H1 (cell line): ENCODE measurements at regions not wholly inside any gene's neighbourhood (a gene's known extent, or its start where the extent isn't known, plus 50 kb on each side); places are given as distances from the start of the nearest gene placed in this dataset.

Experiments
- CTCF ChIA-PET: fragments of 300-600 bp; sonication (Branson Sonifier 250); formaldehyde crosslinking; loops from one replicate; lab custom pipeline; 2021; ENCODE audit not compliant: partially characterized antibody; lab: Charles Lee
- POLR2A ChIA-PET: fragments of 300-600 bp; sonication (Branson Sonifier 250); formaldehyde crosslinking; loops from one replicate; lab custom pipeline; 2021; ENCODE audit warnings: inconsistent platforms; ENCODE audit not compliant: partially characterized antibody; lab: Charles Lee
- DNase-seq, 2 experiments: peaks; one replicate each; pipeline versions ENCODE4 v3.0.0 to v3.0.0-alpha.2; 2010 to 2022; ENCODE audit warnings: low spot score in 2 of 2, low read depth in 1 of 2, mixed read lengths in 1 of 2
- FAIRE-seq: peaks from 2 replicates; lab custom pipeline; 2011; peaks lifted over from hg19 to GRCh38; lab: Jason Lieb, UNC
- H2AFZ ChIP-seq: 2 replicates; pipeline ENCODE4 v1.8.1; 2012; ENCODE audit warnings: low read length, inconsistent platforms
- H2AK5ac ChIP-seq: 2 replicates; pipeline ENCODE4 v1.6.1; 2013; ENCODE audit warnings: low read depth, low read length
- H2BK120ac ChIP-seq: replicated peaks from 2 replicates; pipeline ENCODE3; 2013; ENCODE audit warnings: low read depth, low read length, inconsistent platforms
- H2BK12ac ChIP-seq: 2 replicates; pipeline ENCODE4 v1.6.1; 2013; ENCODE audit warnings: low read depth, low read length
- H2BK15ac ChIP-seq: 2 replicates; pipeline ENCODE4 v1.6.1; 2013; ENCODE audit warnings: low read length
- H2BK20ac ChIP-seq: 2 replicates; pipeline ENCODE4 v1.6.1; 2013; ENCODE audit warnings: low read length
- H2BK5ac ChIP-seq: 2 replicates; pipeline ENCODE4 v1.6.1; 2013; ENCODE audit warnings: low read depth, low read length
- H3K14ac ChIP-seq: 2 replicates; pipeline ENCODE4 v1.6.1; 2013; ENCODE audit warnings: inconsistent platforms; ENCODE audit not compliant: insufficient read length
- H3K18ac ChIP-seq: 2 replicates; pipeline ENCODE4 v1.6.1; 2013; ENCODE audit warnings: low read length; ENCODE audit errors: extremely low read depth
- H3K23ac ChIP-seq: 2 replicates; pipeline ENCODE4 v1.6.1; 2013; ENCODE audit warnings: inconsistent platforms; ENCODE audit not compliant: insufficient read length
- H3K23me2 ChIP-seq: 2 replicates; pipeline ENCODE4 v1.6.1; 2013; ENCODE audit warnings: low read depth, low read length
- H3K27ac ChIP-seq: 2 replicates; pipeline ENCODE4 v1.6.1; 2011; ENCODE audit warnings: low read depth, low read length, inconsistent platforms
- H3K27me3 ChIP-seq, 4 experiments: replicated peaks in 1 of 4; 1 replicate in 1 of 4; 2 replicates in 3 of 4; pipeline versions ENCODE4 v1.6.1 to v1.8.1; 2011 to 2013; ENCODE audit warnings: low read length in 3 of 4, mild to moderate bottlenecking in 3 of 4, inconsistent platforms in 2 of 4, mixed read lengths in 2 of 4, moderate library complexity in 1 of 4; ENCODE audit not compliant: control insufficient read depth in 3 of 4, insufficient read depth in 3 of 4; ENCODE audit errors: extremely low read depth in 1 of 4
- H3K36me3 ChIP-seq, 4 experiments: 2 replicates each; pipeline versions ENCODE4 v1.6.1 to v1.8.1; 2011 to 2013; ENCODE audit warnings: mild to moderate bottlenecking in 4 of 4, low read length in 3 of 4, moderate library complexity in 2 of 4, control low read depth in 1 of 4, inconsistent platforms in 1 of 4; ENCODE audit not compliant: insufficient read depth in 4 of 4, control insufficient read depth in 2 of 4
- H3K4ac ChIP-seq: replicated peaks from 2 replicates; pipeline ENCODE3; 2013; ENCODE audit warnings: low read length, low read depth, mixed read lengths, inconsistent platforms; ENCODE audit not compliant: insufficient read length
- H3K4me1 ChIP-seq, 4 experiments: replicated peaks in 1 of 4; 1 replicate in 1 of 4; 2 replicates in 3 of 4; pipeline versions ENCODE4 v1.6.1 to v1.8.1; 2011 to 2013; ENCODE audit warnings: low read length in 3 of 4, inconsistent platforms in 2 of 4, mixed read lengths in 1 of 4; ENCODE audit not compliant: insufficient read depth in 4 of 4, control insufficient read depth in 3 of 4
- H3K4me2 ChIP-seq, 2 experiments: 2 replicates each; pipeline versions ENCODE4 v1.6.1 to v1.8.1; 2011 to 2013; ENCODE audit warnings: low read depth in 2 of 2, low read length in 2 of 2, control low read depth in 1 of 2, inconsistent platforms in 1 of 2, mild to moderate bottlenecking in 1 of 2; ENCODE audit not compliant: insufficient read depth in 1 of 2
- H3K4me3 ChIP-seq, 4 experiments: fragments of 200-600, 300-600 bp in 1 of 4; sonication (generic), shearing (Covaris generic), sonication (Bioruptor Twin) in 1 of 4; 2 replicates each; pipeline versions ENCODE4 v1.5.1 to v1.8.1; 2011 to 2016; ENCODE audit warnings: low read length in 4 of 4, low read depth in 3 of 4, control low read depth in 2 of 4, inconsistent platforms in 2 of 4, mild to moderate bottlenecking in 2 of 4, mixed read lengths in 1 of 4, moderate library complexity in 1 of 4; ENCODE audit not compliant: insufficient read depth in 2 of 4; ENCODE audit errors: extremely low read depth in 1 of 4
- H3K56ac ChIP-seq: replicated peaks from 2 replicates; pipeline ENCODE3; 2013; ENCODE audit warnings: low read depth, mild to moderate bottlenecking, mixed read lengths, low read length, inconsistent platforms; ENCODE audit not compliant: insufficient read length
- H3K79me1 ChIP-seq: 2 replicates; pipeline ENCODE4 v1.6.1; 2013; ENCODE audit warnings: low read depth, low read length, control low read depth
- H3K79me2 ChIP-seq, 2 experiments: 2 replicates each; pipeline versions ENCODE4 v1.6.1 to v1.8.1; 2012 to 2013; ENCODE audit warnings: low read length in 2 of 2, mild to moderate bottlenecking in 2 of 2, inconsistent platforms in 1 of 2; ENCODE audit not compliant: insufficient read depth in 2 of 2, control insufficient read depth in 1 of 2
- H3K9ac ChIP-seq, 4 experiments: replicated peaks in 1 of 4; 1 replicate in 1 of 4; 2 replicates in 3 of 4; pipeline versions ENCODE4 v1.6.1 to v1.8.1; 2011 to 2013; ENCODE audit warnings: low read depth in 3 of 4, low read length in 3 of 4, control low read depth in 2 of 4, mild to moderate bottlenecking in 2 of 4, moderate library complexity in 2 of 4, inconsistent platforms in 1 of 4; ENCODE audit errors: extremely low read depth in 1 of 4
- H3K9me3 ChIP-seq, 2 experiments: 2 replicates each; pipeline versions ENCODE4 v1.6.1 to v1.8.1; 2012 to 2013; ENCODE audit warnings: mild to moderate bottlenecking in 2 of 2, moderate library complexity in 2 of 2, control low read depth in 1 of 2, inconsistent platforms in 1 of 2, low read depth in 1 of 2, low read length in 1 of 2, mixed read lengths in 1 of 2; ENCODE audit not compliant: insufficient read depth in 2 of 2
- H4K20me1 ChIP-seq, 2 experiments: replicated peaks in 1 of 2; 2 replicates each; pipeline versions ENCODE3 to v1.8.1; 2011 to 2013; ENCODE audit warnings: inconsistent platforms in 2 of 2, low read length in 2 of 2, mild to moderate bottlenecking in 1 of 2; ENCODE audit not compliant: insufficient read depth in 2 of 2, control insufficient read depth in 1 of 2
- H4K5ac ChIP-seq: 2 replicates; pipeline ENCODE4 v1.6.1; 2013; ENCODE audit warnings: low read length, low read depth, mixed read lengths, inconsistent platforms; ENCODE audit not compliant: insufficient read length
- H4K8ac ChIP-seq: 2 replicates; pipeline ENCODE4 v1.8.0; 2013; ENCODE audit warnings: mild to moderate bottlenecking, moderate library complexity, low read length, inconsistent platforms; ENCODE audit not compliant: insufficient read depth; ENCODE audit errors: extremely low read depth
- H4K91ac ChIP-seq: replicated peaks from 2 replicates; pipeline ENCODE3; 2013; ENCODE audit warnings: low read length, mixed read lengths, inconsistent platforms; ENCODE audit not compliant: insufficient read length
- EZH2 ChIP-seq: fragments of 200-600 bp; sonication (generic); IDR thresholded peaks from 2 replicates; pipeline ENCODE4 v1.7.1; 2012; ENCODE audit warnings: low read depth, mild to moderate bottlenecking, moderate library complexity, low read length, inconsistent platforms; ENCODE audit not compliant: severe bottlenecking
- HDAC2 ChIP-seq, 2 experiments: fragments of 300-600 bp in 1 of 2; sonication (generic) in 1 of 2; IDR thresholded peaks; 2 replicates each; pipeline ENCODE4 v1.6.1; 2011 to 2012; ENCODE audit warnings: low read depth in 2 of 2, low read length in 2 of 2, mild to moderate bottlenecking in 2 of 2, moderate library complexity in 2 of 2, borderline replicate concordance in 1 of 2, inconsistent platforms in 1 of 2
- whole genome bisulfite sequencing, 2 experiments: shearing (Covaris generic) in 1 of 2; methylation state at CpG; one replicate each; pipeline versions ENCODE4 v1.1.6 to v1.1.7; 2013 to 2015; ENCODE audit warnings: low lambda C conversion rate in 2 of 2, mixed read lengths in 2 of 2, inconsistent platforms in 1 of 2, low coverage in 1 of 2, missing lambda C conversion rate in 1 of 2; ENCODE audit not compliant: insufficient replicate concordance in 2 of 2, insufficient coverage in 1 of 2, insufficient read length in 1 of 2; ENCODE audit errors: extremely low coverage in 1 of 2, missing lambda C conversion rate in 1 of 2; 5-methylcytosine and 5-hydroxymethylcytosine counted together

GRCh38 chr4:136443006-136443405, 1089.3 kb downstream of the PCDH18 start:
- Histone ChIP-seq H3K14ac (no peak overlapping the region), H3K18ac (no peak overlapping the region), H2BK15ac (no peak overlapping the region), H3K36me3 (no peaks in the 10 kb centered on the region), H3K27ac (no peak overlapping the region), H4K91ac (no peak overlapping the region), H3K56ac (no peak overlapping the region), H2BK5ac (no peak overlapping the region), H2AK5ac (no peak overlapping the region), H4K5ac (no peak overlapping the region), H3K4me3 (no peak overlapping the region), H4K20me1 (no peaks in the 10 kb centered on the region), H3K79me2 (no peaks in the 10 kb centered on the region), H3K27me3 (no peaks in the 10 kb centered on the region), H3K4me2 (no peak overlapping the region), H2BK120ac (no peak overlapping the region), H4K8ac (no peak overlapping the region), H3K4ac (no peak overlapping the region), H3K9ac (no peak overlapping the region), H3K23ac (no peak overlapping the region), H2BK20ac (no peak overlapping the region), H3K23me2 (no peaks in the 10 kb centered on the region), H2AFZ (peak overlapping the region; percentile 81; the same call in 1 of the 2 replicates), H3K79me1 (no peaks in the 10 kb centered on the region), H2BK12ac (no peak overlapping the region), H3K4me1 (no peaks in the 10 kb centered on the region), H3K9me3 (no peaks in the 10 kb centered on the region)
- 93% methylated on average over 4 of the region's 4 CpGs; no CpG with 5 or more reads in 1 of the 2 experiments for WGBS, 2 experiments
- TF ChIP-seq HDAC2 (IDR thresholded peaks at IDR 0.05; ENCODE audit: borderline replicate concordance in 1 of 2, low read depth in 2 of 2, low read length in 2 of 2) (no peak), EZH2 (no peak)
- CTCF ChIA-PET: no interaction called here
- POLR2A ChIA-PET: no interaction called here
- FAIRE-seq (no peak), DNase-seq (no peak)
